DND-41 (cell line): ENCODE measurements at regions not wholly inside any gene's neighbourhood (a gene's known extent, or its start where the extent isn't known, plus 50 kb on each side); places are given as distances from the start of the nearest gene placed in this dataset.

ENCODE experiments used
- ATAC-seq: fragments of 200-7000 bp; cut with Tn5 transposase; 3 replicates; pipeline ENCODE4 v1.9.1; 2021; ENCODE audit warnings: low read depth; ENCODE audit not compliant: insufficient read depth
- DNase-seq: peaks from one replicate; pipeline ENCODE4 v3.0.0-alpha.2; 2020
- H2AFZ ChIP-seq: 2 replicates; pipeline ENCODE4 v1.6.0; 2012; ENCODE audit warnings: low read depth, low read length
- H3K27ac ChIP-seq: 2 replicates; pipeline ENCODE4 v1.5.1; 2012; ENCODE audit warnings: low read length, inconsistent platforms
- H3K27me3 ChIP-seq: fragments of 200-600 bp; sonication (generic); 2 replicates; pipeline ENCODE4 v1.6.0; 2012; ENCODE audit warnings: low read length, mild to moderate bottlenecking, inconsistent platforms; ENCODE audit not compliant: insufficient read depth, poor library complexity
- H3K36me3 ChIP-seq: 2 replicates; pipeline ENCODE4 v1.5.1; 2012; ENCODE audit warnings: low read length, inconsistent platforms; ENCODE audit not compliant: insufficient read depth
- H3K4me1 ChIP-seq: 2 replicates; pipeline ENCODE4 v1.5.1; 2012; ENCODE audit warnings: mild to moderate bottlenecking, low read length; ENCODE audit not compliant: insufficient read depth
- H3K4me2 ChIP-seq: 2 replicates; pipeline ENCODE4 v1.6.0; 2012; ENCODE audit warnings: mild to moderate bottlenecking, moderate library complexity, low read length, inconsistent platforms; ENCODE audit not compliant: insufficient read depth
- H3K4me3 ChIP-seq, 2 experiments: fragments of 200-600 bp in 1 of 2; shearing (Covaris generic) in 1 of 2; 2 replicates each; pipeline ENCODE4 v1.5.1; 2012 to 2016; ENCODE audit warnings: inconsistent platforms in 2 of 2, low read length in 2 of 2, mild to moderate bottlenecking in 2 of 2, low read depth in 1 of 2, moderate library complexity in 1 of 2
- H3K79me2 ChIP-seq: 2 replicates; pipeline ENCODE4 v1.6.0; 2012; ENCODE audit warnings: low read length, inconsistent platforms; ENCODE audit not compliant: insufficient read depth
- H3K9ac ChIP-seq: 2 replicates; pipeline ENCODE4 v1.6.0; 2012; ENCODE audit warnings: low read depth, mild to moderate bottlenecking, inconsistent platforms, low read length, moderate library complexity
- H3K9me3 ChIP-seq: 2 replicates; pipeline ENCODE4 v1.5.1; 2012; ENCODE audit warnings: low read length, moderate library complexity, mild to moderate bottlenecking, inconsistent platforms; ENCODE audit not compliant: insufficient read depth, severe bottlenecking
- H4K20me1 ChIP-seq: 2 replicates; pipeline ENCODE4 v1.6.0; 2012; ENCODE audit warnings: low read length; ENCODE audit not compliant: insufficient read depth
- CTCF ChIP-seq: IDR thresholded peaks from 2 replicates; pipeline ENCODE4 v1.5.1; 2012; ENCODE audit warnings: borderline replicate concordance, low read length, moderate library complexity, mild to moderate bottlenecking; ENCODE audit not compliant: poor library complexity, severe bottlenecking; ENCODE audit errors: extremely low read depth
- EZH2 ChIP-seq: IDR thresholded peaks from 3 replicates; pipeline ENCODE4 v1.6.1; 2012; ENCODE audit warnings: borderline replicate concordance, low read depth, mild to moderate bottlenecking, moderate library complexity, low read length, inconsistent platforms; ENCODE audit not compliant: severe bottlenecking

GRCh38 chr9:120310035-120310434 is 269.9 kb downstream of the CDK5RAP2 start:
- no peaks in the 10 kb centered on the region for H3K79me2 ChIP-seq
- H2AFZ ChIP-seq = no peak overlapping the region
- H4K20me1 ChIP-seq = no peaks in the 10 kb centered on the region
- DNase-seq = no peak
- no peak for TF ChIP-seq CTCF
- no peak for TF ChIP-seq EZH2
- H3K4me2 ChIP-seq = no peak overlapping the region
- H3K9me3 ChIP-seq = peaks cover 10% of the 10 kb centered on the region
- H3K4me1 ChIP-seq = no peaks in the 10 kb centered on the region
- no peak for ATAC-seq
- no peak overlapping the region for H3K4me3 ChIP-seq
- H3K36me3 ChIP-seq = no peaks in the 10 kb centered on the region
- no peak overlapping the region for H3K27ac ChIP-seq
- peaks cover 7% of the 10 kb centered on the region for H3K27me3 ChIP-seq
- no peak overlapping the region for H3K9ac ChIP-seq

GRCh38 chr9:120308495-120308894 is 271.5 kb downstream of the CDK5RAP2 start:
- H3K4me2 ChIP-seq = no peak overlapping the region
- H3K36me3 ChIP-seq = no peaks in the 10 kb centered on the region
- no peaks in the 10 kb centered on the region for H3K79me2 ChIP-seq
- no peak for DNase-seq
- H4K20me1 ChIP-seq = no peaks in the 10 kb centered on the region
- H3K4me1 ChIP-seq = no peaks in the 10 kb centered on the region
- H3K4me3 ChIP-seq = no peak overlapping the region
- no peak overlapping the region for H3K27ac ChIP-seq
- H3K9ac ChIP-seq = no peak overlapping the region
- peaks cover 7% of the 10 kb centered on the region for H3K27me3 ChIP-seq
- ATAC-seq = no peak
- TF ChIP-seq EZH2 (no peak), CTCF (no peak)
- no peak overlapping the region for H2AFZ ChIP-seq
- H3K9me3 ChIP-seq = peaks cover 4% of the 10 kb centered on the region

DNA sequence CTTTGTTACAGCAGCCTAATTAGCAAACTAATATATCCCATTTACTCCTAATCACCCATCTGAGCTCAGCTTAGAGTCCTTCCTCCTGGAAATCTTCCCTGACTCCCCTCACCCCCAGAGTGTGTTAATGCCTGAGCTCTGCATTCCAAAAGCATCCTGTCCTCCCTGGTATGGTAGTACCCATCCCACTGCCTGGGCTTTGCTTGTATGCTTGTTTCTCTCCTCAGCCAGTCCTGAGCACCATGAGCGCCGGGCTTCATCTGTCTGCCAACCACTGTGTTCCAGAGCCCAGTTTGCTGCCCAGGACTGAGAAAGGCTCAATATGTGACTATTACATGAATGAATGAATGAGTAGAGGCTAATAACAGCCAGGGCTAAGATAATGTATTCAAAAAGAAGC is 272.4 kb downstream of the CDK5RAP2 start:
- Histone ChIP-seq H3K27ac (no peak overlapping the region), H3K9ac (no peak overlapping the region), H2AFZ (no peak overlapping the region), H3K4me1 (no peaks in the 10 kb centered on the region), H4K20me1 (no peaks in the 10 kb centered on the region), H3K4me2 (no peak overlapping the region), H3K27me3 (peaks cover 7% of the 10 kb centered on the region), H3K79me2 (no peaks in the 10 kb centered on the region), H3K4me3 (no peak overlapping the region), H3K9me3 (peaks cover 4% of the 10 kb centered on the region), H3K36me3 (no peaks in the 10 kb centered on the region)
- no peak for TF ChIP-seq EZH2
- TF ChIP-seq CTCF = no peak
- DNase-seq = no peak
- ATAC-seq = no peak

- H3K27me3 ChIP-seq = peaks cover 7% of the 10 kb centered on the region
- H3K79me2 ChIP-seq = no peaks in the 10 kb centered on the region
- H3K4me3 ChIP-seq = no peak overlapping the region
- H2AFZ ChIP-seq = no peak overlapping the region
- DNase-seq (no peak), ATAC-seq (no peak)
- H3K4me1 ChIP-seq = no peaks in the 10 kb centered on the region
- H3K9ac ChIP-seq = no peak overlapping the region
- TF ChIP-seq CTCF (no peak), EZH2 (no peak)
- H3K9me3 ChIP-seq = no peaks in the 10 kb centered on the region
- no peaks in the 10 kb centered on the region for H4K20me1 ChIP-seq
- no peaks in the 10 kb centered on the region for H3K36me3 ChIP-seq
- no peak overlapping the region for H3K4me2 ChIP-seq
- no peak overlapping the region for H3K27ac ChIP-seq
Measured at GRCh38 chr9:120306561-120306960, 273.4 kb downstream of the CDK5RAP2 start.
